H1 (cell line): ENCODE measurements at regions not wholly inside any gene's neighbourhood (a gene's known extent, or its start where the extent isn't known, plus 50 kb on each side); places are given as distances from the start of the nearest gene placed in this dataset.

Source experiments
- POLR2A ChIP-seq, 2 experiments: IDR thresholded peaks; 1 replicate in 1 of 2; 2 replicates in 1 of 2; pipeline ENCODE4 v1.6.1; 2011; ENCODE audit warnings: low read depth in 2 of 2, low read length in 2 of 2, mild to moderate bottlenecking in 2 of 2; ENCODE audit errors: control extremely low read depth in 1 of 2
- TF ChIP-seq, protein P1 (sequence below): fragments of 300-600 bp; sonication (generic); IDR thresholded peaks from 2 replicates; pipeline ENCODE4 v1.7.1; 2012; ENCODE audit warnings: low read length, moderate library complexity, mild to moderate bottlenecking, inconsistent platforms; ENCODE audit not compliant: insufficient replicate concordance

DNA sequence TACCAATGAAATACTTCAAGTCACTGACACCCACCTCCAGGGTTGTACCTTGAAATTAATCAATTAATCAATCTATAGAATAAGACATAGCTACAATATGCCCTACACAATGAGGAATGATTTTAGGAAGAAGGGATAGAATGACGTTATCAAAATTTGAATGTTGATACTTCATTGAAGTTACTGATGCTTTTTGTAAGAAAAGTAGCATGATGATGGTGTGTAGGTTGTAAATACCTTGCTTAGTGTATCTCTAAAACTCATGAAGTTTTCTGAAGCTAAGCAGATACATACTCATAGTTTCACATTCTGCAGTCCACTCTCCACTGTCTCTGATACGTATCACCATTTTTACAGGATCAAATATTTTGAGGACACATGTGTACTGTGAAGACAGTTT lies 670.4 kb upstream of the GOT2 start (continued):
- TF ChIP-seq, protein P1, sequence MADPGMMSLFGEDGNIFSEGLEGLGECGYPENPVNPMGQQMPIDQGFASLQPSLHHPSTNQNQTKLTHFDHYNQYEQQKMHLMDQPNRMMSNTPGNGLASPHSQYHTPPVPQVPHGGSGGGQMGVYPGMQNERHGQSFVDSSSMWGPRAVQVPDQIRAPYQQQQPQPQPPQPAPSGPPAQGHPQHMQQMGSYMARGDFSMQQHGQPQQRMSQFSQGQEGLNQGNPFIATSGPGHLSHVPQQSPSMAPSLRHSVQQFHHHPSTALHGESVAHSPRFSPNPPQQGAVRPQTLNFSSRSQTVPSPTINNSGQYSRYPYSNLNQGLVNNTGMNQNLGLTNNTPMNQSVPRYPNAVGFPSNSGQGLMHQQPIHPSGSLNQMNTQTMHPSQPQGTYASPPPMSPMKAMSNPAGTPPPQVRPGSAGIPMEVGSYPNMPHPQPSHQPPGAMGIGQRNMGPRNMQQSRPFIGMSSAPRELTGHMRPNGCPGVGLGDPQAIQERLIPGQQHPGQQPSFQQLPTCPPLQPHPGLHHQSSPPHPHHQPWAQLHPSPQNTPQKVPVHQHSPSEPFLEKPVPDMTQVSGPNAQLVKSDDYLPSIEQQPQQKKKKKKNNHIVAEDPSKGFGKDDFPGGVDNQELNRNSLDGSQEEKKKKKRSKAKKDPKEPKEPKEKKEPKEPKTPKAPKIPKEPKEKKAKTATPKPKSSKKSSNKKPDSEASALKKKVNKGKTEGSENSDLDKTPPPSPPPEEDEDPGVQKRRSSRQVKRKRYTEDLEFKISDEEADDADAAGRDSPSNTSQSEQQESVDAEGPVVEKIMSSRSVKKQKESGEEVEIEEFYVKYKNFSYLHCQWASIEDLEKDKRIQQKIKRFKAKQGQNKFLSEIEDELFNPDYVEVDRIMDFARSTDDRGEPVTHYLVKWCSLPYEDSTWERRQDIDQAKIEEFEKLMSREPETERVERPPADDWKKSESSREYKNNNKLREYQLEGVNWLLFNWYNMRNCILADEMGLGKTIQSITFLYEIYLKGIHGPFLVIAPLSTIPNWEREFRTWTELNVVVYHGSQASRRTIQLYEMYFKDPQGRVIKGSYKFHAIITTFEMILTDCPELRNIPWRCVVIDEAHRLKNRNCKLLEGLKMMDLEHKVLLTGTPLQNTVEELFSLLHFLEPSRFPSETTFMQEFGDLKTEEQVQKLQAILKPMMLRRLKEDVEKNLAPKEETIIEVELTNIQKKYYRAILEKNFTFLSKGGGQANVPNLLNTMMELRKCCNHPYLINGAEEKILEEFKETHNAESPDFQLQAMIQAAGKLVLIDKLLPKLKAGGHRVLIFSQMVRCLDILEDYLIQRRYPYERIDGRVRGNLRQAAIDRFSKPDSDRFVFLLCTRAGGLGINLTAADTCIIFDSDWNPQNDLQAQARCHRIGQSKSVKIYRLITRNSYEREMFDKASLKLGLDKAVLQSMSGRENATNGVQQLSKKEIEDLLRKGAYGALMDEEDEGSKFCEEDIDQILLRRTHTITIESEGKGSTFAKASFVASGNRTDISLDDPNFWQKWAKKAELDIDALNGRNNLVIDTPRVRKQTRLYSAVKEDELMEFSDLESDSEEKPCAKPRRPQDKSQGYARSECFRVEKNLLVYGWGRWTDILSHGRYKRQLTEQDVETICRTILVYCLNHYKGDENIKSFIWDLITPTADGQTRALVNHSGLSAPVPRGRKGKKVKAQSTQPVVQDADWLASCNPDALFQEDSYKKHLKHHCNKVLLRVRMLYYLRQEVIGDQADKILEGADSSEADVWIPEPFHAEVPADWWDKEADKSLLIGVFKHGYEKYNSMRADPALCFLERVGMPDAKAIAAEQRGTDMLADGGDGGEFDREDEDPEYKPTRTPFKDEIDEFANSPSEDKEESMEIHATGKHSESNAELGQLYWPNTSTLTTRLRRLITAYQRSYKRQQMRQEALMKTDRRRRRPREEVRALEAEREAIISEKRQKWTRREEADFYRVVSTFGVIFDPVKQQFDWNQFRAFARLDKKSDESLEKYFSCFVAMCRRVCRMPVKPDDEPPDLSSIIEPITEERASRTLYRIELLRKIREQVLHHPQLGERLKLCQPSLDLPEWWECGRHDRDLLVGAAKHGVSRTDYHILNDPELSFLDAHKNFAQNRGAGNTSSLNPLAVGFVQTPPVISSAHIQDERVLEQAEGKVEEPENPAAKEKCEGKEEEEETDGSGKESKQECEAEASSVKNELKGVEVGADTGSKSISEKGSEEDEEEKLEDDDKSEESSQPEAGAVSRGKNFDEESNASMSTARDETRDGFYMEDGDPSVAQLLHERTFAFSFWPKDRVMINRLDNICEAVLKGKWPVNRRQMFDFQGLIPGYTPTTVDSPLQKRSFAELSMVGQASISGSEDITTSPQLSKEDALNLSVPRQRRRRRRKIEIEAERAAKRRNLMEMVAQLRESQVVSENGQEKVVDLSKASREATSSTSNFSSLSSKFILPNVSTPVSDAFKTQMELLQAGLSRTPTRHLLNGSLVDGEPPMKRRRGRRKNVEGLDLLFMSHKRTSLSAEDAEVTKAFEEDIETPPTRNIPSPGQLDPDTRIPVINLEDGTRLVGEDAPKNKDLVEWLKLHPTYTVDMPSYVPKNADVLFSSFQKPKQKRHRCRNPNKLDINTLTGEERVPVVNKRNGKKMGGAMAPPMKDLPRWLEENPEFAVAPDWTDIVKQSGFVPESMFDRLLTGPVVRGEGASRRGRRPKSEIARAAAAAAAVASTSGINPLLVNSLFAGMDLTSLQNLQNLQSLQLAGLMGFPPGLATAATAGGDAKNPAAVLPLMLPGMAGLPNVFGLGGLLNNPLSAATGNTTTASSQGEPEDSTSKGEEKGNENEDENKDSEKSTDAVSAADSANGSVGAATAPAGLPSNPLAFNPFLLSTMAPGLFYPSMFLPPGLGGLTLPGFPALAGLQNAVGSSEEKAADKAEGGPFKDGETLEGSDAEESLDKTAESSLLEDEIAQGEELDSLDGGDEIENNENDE = no peak
- TF ChIP-seq POLR2A (IDR thresholded peaks at IDR 0.05; ENCODE audit: control extremely low read depth in 1 of 2, low read depth in 2 of 2, low read length in 2 of 2) = no peak
